ENCODE measurements at regions not wholly inside any gene's neighbourhood (a gene's known extent, or its start where the extent isn't known, plus 50 kb on each side); places are given as distances from the start of the nearest gene placed in this dataset.

DNA sequence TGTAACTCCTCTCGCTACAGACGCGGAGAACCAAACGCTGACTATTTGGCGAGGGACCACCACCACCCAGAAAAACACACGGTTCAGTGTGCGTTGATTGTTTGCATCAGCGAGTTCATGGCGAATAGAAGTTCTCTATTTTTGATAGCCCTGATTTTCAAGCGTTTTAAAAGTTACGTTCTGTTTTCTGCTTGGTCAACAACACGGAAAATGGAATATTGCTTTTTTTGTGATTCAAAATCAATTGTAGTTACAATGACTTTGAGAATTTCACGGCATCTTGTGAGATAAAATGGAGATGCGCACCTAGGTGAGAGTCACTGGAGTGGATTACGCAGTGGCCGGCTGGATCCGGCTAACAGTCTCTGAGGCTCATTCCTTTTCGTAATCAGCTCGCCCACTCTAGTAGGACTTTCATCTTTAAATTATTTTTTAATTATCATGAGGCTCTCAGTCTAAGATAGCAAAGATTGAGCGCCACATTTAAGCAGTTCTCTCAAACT, 54.8 kb downstream of the CCDC54 start:
- TF ChIP-seq, protein P1, sequence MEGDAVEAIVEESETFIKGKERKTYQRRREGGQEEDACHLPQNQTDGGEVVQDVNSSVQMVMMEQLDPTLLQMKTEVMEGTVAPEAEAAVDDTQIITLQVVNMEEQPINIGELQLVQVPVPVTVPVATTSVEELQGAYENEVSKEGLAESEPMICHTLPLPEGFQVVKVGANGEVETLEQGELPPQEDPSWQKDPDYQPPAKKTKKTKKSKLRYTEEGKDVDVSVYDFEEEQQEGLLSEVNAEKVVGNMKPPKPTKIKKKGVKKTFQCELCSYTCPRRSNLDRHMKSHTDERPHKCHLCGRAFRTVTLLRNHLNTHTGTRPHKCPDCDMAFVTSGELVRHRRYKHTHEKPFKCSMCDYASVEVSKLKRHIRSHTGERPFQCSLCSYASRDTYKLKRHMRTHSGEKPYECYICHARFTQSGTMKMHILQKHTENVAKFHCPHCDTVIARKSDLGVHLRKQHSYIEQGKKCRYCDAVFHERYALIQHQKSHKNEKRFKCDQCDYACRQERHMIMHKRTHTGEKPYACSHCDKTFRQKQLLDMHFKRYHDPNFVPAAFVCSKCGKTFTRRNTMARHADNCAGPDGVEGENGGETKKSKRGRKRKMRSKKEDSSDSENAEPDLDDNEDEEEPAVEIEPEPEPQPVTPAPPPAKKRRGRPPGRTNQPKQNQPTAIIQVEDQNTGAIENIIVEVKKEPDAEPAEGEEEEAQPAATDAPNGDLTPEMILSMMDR (CRISPR knock-in tag; IDR thresholded peaks at IDR 0.05), result no peak
- TF ChIP-seq, protein P2, sequence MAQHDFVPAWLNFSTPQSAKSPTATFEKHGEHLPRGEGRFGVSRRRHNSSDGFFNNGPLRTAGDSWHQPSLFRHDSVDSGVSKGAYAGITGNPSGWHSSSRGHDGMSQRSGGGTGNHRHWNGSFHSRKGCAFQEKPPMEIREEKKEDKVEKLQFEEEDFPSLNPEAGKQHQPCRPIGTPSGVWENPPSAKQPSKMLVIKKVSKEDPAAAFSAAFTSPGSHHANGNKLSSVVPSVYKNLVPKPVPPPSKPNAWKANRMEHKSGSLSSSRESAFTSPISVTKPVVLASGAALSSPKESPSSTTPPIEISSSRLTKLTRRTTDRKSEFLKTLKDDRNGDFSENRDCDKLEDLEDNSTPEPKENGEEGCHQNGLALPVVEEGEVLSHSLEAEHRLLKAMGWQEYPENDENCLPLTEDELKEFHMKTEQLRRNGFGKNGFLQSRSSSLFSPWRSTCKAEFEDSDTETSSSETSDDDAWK (CRISPR knock-in tag; IDR thresholded peaks at IDR 0.05), result no peak
- TF ChIP-seq MAFF (IDR thresholded peaks at IDR 0.05; ENCODE audit: low read depth, low read length) (no peak), NFYB (CRISPR knock-in tag; IDR thresholded peaks at IDR 0.05) (no peak)
